ENCODE measurements at regions not wholly inside any gene's neighbourhood (a gene's known extent, or its start where the extent isn't known, plus 50 kb on each side); places are given as distances from the start of the nearest gene placed in this dataset.

GRCh38 chr4:149951152-149951900 is 126.9 kb upstream of the DCLK2 start:
- TF ChIP-seq, protein P1, sequence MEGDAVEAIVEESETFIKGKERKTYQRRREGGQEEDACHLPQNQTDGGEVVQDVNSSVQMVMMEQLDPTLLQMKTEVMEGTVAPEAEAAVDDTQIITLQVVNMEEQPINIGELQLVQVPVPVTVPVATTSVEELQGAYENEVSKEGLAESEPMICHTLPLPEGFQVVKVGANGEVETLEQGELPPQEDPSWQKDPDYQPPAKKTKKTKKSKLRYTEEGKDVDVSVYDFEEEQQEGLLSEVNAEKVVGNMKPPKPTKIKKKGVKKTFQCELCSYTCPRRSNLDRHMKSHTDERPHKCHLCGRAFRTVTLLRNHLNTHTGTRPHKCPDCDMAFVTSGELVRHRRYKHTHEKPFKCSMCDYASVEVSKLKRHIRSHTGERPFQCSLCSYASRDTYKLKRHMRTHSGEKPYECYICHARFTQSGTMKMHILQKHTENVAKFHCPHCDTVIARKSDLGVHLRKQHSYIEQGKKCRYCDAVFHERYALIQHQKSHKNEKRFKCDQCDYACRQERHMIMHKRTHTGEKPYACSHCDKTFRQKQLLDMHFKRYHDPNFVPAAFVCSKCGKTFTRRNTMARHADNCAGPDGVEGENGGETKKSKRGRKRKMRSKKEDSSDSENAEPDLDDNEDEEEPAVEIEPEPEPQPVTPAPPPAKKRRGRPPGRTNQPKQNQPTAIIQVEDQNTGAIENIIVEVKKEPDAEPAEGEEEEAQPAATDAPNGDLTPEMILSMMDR (IDR thresholded peaks at IDR 0.05 in 4 of 5, conservative IDR thresholded peaks at IDR 0.05 in 1 of 5): no peak
- TF ChIP-seq POLR2A (IDR thresholded peaks at IDR 0.05): no peak
- H3K9me3 ChIP-seq: no peaks in the 10 kb centered on the region
- ATAC-seq (no peak), DNase-seq (no peak)
- in situ Hi-C loops (cut with MboI; ENCODE audit: low sequenced_read_pairs in 4 of 4): no loop called here
- no peaks in the 10 kb centered on the region for H3K36me3 ChIP-seq
- H3K4me3 ChIP-seq: no peak overlapping the region
- H3K27ac ChIP-seq: no peak overlapping the region
- intact Hi-C loops (cut with DNase I; ENCODE audit: low total_unique reads): no loop called here
- H3K27me3 ChIP-seq: no peaks in the 10 kb centered on the region
- no peaks in the 10 kb centered on the region for H3K4me1 ChIP-seq

DNA sequence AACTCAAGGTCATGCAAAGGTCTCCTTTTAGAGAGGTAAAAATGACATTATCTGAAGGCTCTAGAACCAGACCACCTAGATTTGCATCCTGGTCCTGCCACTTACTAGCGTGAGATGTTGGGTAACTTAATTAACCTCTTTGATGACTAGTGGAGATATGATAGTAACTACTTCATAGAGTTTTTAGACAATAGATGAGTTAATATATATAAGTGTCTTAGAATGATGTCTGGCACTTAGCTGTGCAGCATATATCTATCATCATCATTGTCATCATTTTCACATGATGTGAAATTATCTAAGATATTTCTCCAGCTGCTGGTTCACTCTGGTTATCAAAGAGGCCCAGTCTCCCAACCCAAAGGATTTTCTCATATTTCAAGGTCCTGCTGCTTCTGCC is 126.1 kb upstream of the DCLK2 start:
- in situ Hi-C loops (cut with MboI; ENCODE audit: low sequenced_read_pairs in 4 of 4): no loop called here
- no peaks in the 10 kb centered on the region for H3K27me3 ChIP-seq
- H3K4me1 ChIP-seq: no peaks in the 10 kb centered on the region
- H3K36me3 ChIP-seq: no peaks in the 10 kb centered on the region
- intact Hi-C loops (cut with DNase I; ENCODE audit: low total_unique reads): no loop called here
- ATAC-seq (no peak), DNase-seq (no peak)
- H3K9me3 ChIP-seq: no peaks in the 10 kb centered on the region
- TF ChIP-seq, protein P1 (IDR thresholded peaks at IDR 0.05 in 4 of 5, conservative IDR thresholded peaks at IDR 0.05 in 1 of 5): no peak
- TF ChIP-seq POLR2A (IDR thresholded peaks at IDR 0.05): no peak
- no peak overlapping the region for H3K4me3 ChIP-seq
- H3K27ac ChIP-seq: no peak overlapping the region

GRCh38 chr4:149952716-149953115 is 125.5 kb upstream of the DCLK2 start:
- no peaks in the 10 kb centered on the region for H3K36me3 ChIP-seq
- no peaks in the 10 kb centered on the region for H3K27me3 ChIP-seq
- H3K4me3 ChIP-seq: no peak overlapping the region
- H3K9me3 ChIP-seq: no peaks in the 10 kb centered on the region
- TF ChIP-seq POLR2A (IDR thresholded peaks at IDR 0.05): no peak
- TF ChIP-seq, protein P1 (IDR thresholded peaks at IDR 0.05 in 4 of 5, conservative IDR thresholded peaks at IDR 0.05 in 1 of 5): no peak
- no peak overlapping the region for H3K27ac ChIP-seq
- in situ Hi-C loops (cut with MboI; ENCODE audit: low sequenced_read_pairs in 4 of 4) (no loop called here), intact Hi-C loops (cut with DNase I; ENCODE audit: low total_unique reads) (no loop called here)
- DNase-seq: no peak
- ATAC-seq: no peak
- no peaks in the 10 kb centered on the region for H3K4me1 ChIP-seq

DNA sequence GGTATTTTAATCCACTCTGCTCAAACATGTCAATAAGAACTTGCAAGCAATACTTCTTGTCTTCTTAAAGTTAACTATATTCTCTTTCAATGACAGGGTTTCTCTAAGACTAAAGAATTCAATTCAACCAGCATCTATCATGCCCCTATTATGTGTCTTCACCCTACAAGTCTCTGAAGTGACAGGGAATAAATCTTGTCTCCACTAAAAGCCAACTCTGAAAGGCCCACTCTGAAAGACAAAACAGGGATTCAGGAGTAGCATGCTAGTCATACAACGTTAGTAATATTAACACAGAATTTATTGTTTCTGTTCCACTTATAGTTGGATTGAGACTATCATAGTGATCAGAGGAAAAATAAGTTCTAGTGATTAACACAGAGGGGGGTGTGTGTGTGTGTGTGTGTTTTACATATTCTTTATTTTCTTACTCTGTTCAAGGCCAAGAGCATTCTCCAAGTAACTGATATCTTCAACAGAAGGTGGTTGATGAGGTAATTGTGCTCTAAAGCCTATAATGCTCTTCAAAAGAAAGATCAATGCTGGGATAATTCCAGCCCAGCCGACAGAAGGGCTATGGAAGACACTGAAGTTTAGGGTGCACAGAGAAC is 122.4 kb upstream of the DCLK2 start:
- H3K9me3 ChIP-seq: no peaks in the 10 kb centered on the region
- no peaks in the 10 kb centered on the region for H3K4me1 ChIP-seq
- intact Hi-C loops (cut with DNase I; ENCODE audit: low total_unique reads): no loop called here
- no peak overlapping the region for H3K27ac ChIP-seq
- no peak overlapping the region for H3K4me3 ChIP-seq
- no peaks in the 10 kb centered on the region for H3K36me3 ChIP-seq
- TF ChIP-seq POLR2A (IDR thresholded peaks at IDR 0.05): no peak
- TF ChIP-seq, protein P1 (IDR thresholded peaks at IDR 0.05 in 4 of 5, conservative IDR thresholded peaks at IDR 0.05 in 1 of 5): no peak
- ATAC-seq: no peak
- in situ Hi-C loops (cut with MboI; ENCODE audit: low sequenced_read_pairs in 4 of 4): no loop called here
- no peaks in the 10 kb centered on the region for H3K27me3 ChIP-seq
- no peak for DNase-seq

Data from gastrocnemius medialis (tissue), 4 donors.